HG02938 (cell line): ENCODE measurements at regions not wholly inside any gene's neighbourhood (a gene's known extent, or its start where the extent isn't known, plus 50 kb on each side); places are given as distances from the start of the nearest gene placed in this dataset.
"Not testable (repeated sequence)": the region's sequence is repeated elsewhere in the genome, so short reads cannot be mapped to it uniquely, and the experiment has no call there.

Source experiments
- ATAC-seq: cut with Tn5 transposase; IDR thresholded peaks from one replicate; pipeline ENCODE4 v1.9.1; 2021; ENCODE audit warnings: mild to moderate bottlenecking, moderate library complexity; ENCODE audit not compliant: unreplicated experiment

- ATAC-seq = no peak
Measured at GRCh38 chr1:87980494-87980893, 651.8 kb downstream of the LMO4 start.

DNA sequence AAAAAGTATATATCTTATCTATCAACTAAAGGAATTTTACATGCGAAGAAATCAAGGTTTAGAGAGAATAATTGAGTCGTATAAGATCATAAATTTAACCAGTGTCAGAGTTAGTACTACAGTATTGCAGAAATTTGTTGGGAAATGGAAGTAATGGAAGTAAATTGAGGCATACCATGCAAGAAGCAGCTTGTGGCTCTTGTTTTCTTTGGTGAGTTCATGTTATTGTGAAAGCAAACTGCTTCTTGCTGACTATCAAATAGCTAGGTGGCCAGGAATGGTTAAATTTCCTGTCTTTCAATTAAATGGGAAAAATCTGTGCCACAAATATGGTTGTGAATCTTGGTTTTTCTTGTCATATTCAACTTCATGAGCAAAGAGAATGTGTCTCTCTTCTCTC is 652.7 kb downstream of the LMO4 start:
- ATAC-seq = no peak

- no peak for ATAC-seq
Measured at GRCh38 chr1:87981810-87982209, 653.1 kb downstream of the LMO4 start.

DNA sequence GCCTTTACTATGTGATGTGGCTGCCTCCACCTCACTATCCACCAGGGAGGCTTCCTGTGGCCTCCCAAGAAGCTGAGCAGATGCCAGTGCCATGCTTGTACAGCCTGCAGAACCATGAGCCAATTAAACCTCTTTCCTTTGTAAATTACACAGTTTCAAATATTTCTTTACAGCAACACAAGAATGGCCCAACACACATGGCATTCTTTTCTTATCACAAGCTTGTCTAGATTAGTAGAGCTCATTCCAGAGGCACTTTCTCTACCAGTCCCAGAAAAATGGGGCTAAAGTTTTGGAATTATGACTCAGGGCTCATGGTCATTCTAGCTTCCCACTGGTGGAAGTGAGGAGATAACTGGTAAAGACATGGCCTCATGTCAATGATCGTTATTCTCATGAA is 655.2 kb downstream of the LMO4 start:
- no peak for ATAC-seq

DNA sequence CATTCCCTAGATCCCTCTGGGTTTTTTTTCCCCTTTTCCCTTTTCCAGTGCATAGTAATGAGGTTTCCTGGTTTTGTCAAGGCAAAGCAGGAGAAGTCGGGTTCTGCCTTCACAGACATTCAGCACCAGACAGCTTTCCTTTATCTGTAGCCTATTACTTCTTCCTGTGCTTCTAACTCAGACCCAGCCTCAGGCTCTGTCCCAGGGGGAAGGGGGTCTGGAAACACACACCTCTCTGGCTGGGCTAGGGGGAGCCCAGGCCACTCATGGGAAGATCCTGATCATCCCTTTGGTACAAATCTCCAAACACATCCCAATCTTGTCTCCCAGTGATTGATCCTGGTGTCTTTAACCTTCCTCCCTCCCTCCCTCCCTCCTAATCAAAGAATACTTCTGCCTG is 656.4 kb downstream of the LMO4 start:
- ATAC-seq = no peak

- no peak for ATAC-seq
Measured at GRCh38 chr1:87986130-87986866, 657.6 kb downstream of the LMO4 start.

GRCh38 chr1:87989346-87989745 is 660.7 kb downstream of the LMO4 start:
- ATAC-seq = no peak

- ATAC-seq = not testable (repeated sequence)
Measured at GRCh38 chr1:87992536-87992935, 663.9 kb downstream of the LMO4 start.

GRCh38 chr1:87993051-87993450 is 664.4 kb downstream of the LMO4 start:
- ATAC-seq = no peak

GRCh38 chr1:87999852-88000251 is 671.2 kb downstream of the LMO4 start:
- no peak for ATAC-seq

GRCh38 chr1:88001460-88001859 is 672.8 kb downstream of the LMO4 start:
- ATAC-seq = no peak

- no peak for ATAC-seq
Measured at GRCh38 chr1:88003255-88003654, 674.6 kb downstream of the LMO4 start.

- no peak for ATAC-seq
Measured at GRCh38 chr1:88009916-88010315, 674.2 kb upstream of the PKN2 start.

DNA sequence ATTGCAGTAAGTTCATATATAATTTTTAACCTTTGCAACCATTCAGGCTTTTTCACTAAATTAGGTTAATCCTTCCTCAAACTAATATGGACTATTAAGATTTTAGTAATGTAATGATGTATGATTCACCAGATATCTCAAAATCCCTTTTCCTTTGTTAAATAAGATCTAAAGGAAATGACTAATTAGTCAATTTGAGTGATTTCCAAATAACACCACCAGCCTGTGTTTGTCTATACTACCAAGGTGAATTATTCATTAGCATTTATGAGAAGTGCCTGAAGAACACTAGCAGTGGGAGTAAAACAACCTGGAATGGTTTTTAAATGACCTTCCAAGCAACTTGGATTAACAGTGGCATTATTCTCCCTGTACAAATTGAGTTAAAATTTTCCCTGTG is 670.6 kb upstream of the PKN2 start:
- ATAC-seq = no peak

- ATAC-seq = no peak
Measured at GRCh38 chr1:88014131-88014530, 669.9 kb upstream of the PKN2 start.

DNA sequence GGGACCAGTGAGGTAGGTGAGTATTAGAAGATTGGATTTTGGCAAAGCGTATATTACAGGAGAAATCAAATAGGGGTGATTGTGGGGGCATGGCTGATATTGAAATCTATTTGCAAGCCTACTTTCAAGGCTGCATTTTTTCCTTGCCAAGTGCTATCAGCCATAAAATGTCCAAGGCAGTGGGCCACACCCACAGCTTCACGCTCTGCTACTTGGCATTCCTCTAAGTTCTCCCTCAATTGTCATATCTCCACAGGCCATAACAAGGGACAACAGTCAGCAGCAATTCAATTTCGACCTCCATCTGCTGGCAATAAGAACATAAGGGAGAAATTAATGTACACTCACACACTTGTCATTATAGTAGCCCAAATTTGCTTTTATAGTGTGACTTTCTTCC is 667.1 kb upstream of the PKN2 start:
- ATAC-seq = no peak

DNA sequence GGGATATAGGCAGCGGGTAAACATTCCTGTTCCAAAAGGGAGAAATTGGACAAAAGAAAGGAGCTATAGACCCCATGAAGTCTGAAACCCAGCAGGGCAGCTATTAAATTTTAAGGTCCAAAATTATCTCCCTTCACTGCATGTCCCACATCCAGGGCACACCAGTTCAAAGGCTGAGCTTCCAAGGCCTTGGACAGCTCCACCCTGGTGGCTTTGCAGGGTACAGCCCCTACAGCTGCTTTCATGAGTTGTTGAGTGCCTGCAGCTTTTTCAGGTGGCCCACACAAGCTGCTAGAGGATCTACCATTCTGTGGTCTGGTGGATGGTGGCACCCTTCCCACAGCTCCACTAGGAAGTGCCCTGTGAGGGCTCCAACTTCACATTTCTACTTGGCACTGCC is 662.5 kb upstream of the PKN2 start:
- ATAC-seq = no peak

GRCh38 chr1:88022516-88022915 is 661.6 kb upstream of the PKN2 start:
- ATAC-seq = no peak

DNA sequence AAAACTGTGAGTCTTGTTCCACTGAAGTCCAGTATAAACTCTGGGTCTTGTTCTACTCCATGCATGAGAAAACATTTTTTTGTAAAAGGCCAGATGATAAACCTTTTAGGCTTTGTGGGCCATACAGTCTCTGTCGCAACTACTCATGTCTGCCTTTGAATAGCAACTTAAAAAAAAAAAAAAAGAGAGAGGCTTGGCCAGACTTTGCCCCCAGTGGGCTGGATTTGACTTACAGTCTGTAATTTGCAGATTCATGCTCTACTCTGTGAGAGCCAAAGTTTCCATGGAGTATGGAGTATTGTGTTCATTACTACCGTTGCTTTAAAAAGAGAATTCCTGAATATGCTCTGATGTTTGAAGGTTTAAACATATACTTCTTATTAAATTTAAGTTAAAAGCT is 654.9 kb upstream of the PKN2 start:
- no peak for ATAC-seq

- no peak for ATAC-seq
Measured at GRCh38 chr1:88029899-88030298, 654.2 kb upstream of the PKN2 start.

GRCh38 chr1:88035578-88035977 is 648.5 kb upstream of the PKN2 start:
- ATAC-seq = no peak

- ATAC-seq = no peak
Measured at GRCh38 chr1:88036345-88037014, 647.6 kb upstream of the PKN2 start.

DNA sequence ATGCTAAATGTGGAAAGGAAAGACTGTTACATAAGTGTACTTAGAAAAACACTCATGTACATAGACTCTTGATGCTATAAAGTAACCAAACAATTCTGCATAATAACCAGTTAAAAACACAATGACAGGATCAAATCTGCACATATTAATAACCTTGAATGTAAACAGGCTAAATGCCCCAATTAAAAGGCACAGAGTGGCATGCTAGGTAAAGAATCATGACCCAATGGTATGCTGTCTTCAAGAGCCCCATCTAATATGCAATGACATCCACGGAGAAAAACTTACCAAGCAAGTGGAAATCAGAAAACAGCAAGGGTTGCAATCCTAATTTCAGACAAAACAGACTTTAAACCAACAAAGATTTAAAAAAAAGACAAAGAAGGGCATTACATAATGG is 644.8 kb upstream of the PKN2 start:
- no peak for ATAC-seq
